Caco-2 (cell line): ENCODE measurements at regions not wholly inside any gene's neighbourhood (a gene's known extent, or its start where the extent isn't known, plus 50 kb on each side); places are given as distances from the start of the nearest gene placed in this dataset.

Experiments
- BruUV-seq: library from RNA; stranded (reverse); fragments of 400-500 nt; replicated peaks from 2 replicates; lab custom pipeline; 2021; lab: Mats Ljungman, UMichigan
- CTCF ChIA-PET: fragments of 300-600 bp; sonication (Branson Sonifier 250); formaldehyde crosslinking; loops from one replicate; lab custom pipeline; 2022; ENCODE audit warnings: antibody characterized with exemption; lab: Charles Lee
- POLR2A ChIA-PET: fragments of 300-600 bp; sonication (Branson Sonifier 250); formaldehyde crosslinking; loops from one replicate; lab custom pipeline; 2022; ENCODE audit warnings: antibody characterized with exemption; lab: Charles Lee
- DNase-seq, 2 experiments: peaks; one replicate each; pipeline versions ENCODE4 v3.0.0 to v3.0.0-alpha.2; 2020 to 2022
- H3K27me3 ChIP-seq: replicated peaks from 2 replicates; pipeline ENCODE4 v1.6.0; 2011; ENCODE audit warnings: low read length; ENCODE audit not compliant: control insufficient read depth, insufficient read depth
- H3K36me3 ChIP-seq: 2 replicates; pipeline ENCODE4 v1.5.1; 2011; ENCODE audit warnings: low read length; ENCODE audit not compliant: control insufficient read depth, insufficient read depth
- H3K4me1 ChIP-seq: fragments of 250-450 bp; sonication (Bioruptor Pico); 2 replicates; pipeline ENCODE4 v1.5.1; 2020; ENCODE audit warnings: mild to moderate bottlenecking
- H3K4me3 ChIP-seq: 2 replicates; pipeline ENCODE4 v1.5.1; 2011; ENCODE audit warnings: low read depth, mild to moderate bottlenecking, control low read depth, low read length
- H3K9me3 ChIP-seq: fragments of 250-450 bp; sonication (Bioruptor Pico); 2 replicates; pipeline ENCODE4 v1.5.1; 2020; ENCODE audit warnings: mild to moderate bottlenecking, moderate library complexity
- H3K27ac Mint-ChIP-seq: one replicate; pipeline ENCODE4 v1.8.0; 2022; ENCODE audit warnings: mixed read lengths; ENCODE audit not compliant: unreplicated experiment
- H3K27me3 Mint-ChIP-seq: one replicate; pipeline ENCODE4 v1.8.0; 2022; ENCODE audit warnings: mixed read lengths; ENCODE audit not compliant: insufficient read depth, unreplicated experiment
- H3K36me3 Mint-ChIP-seq: one replicate; pipeline ENCODE4 v1.8.0; 2022; ENCODE audit warnings: mild to moderate bottlenecking, mixed read lengths; ENCODE audit not compliant: insufficient read depth, unreplicated experiment
- H3K4me1 Mint-ChIP-seq: one replicate; pipeline ENCODE4 v1.8.0; 2022; ENCODE audit warnings: low read depth, mixed read lengths; ENCODE audit not compliant: unreplicated experiment
- H3K4me3 Mint-ChIP-seq: one replicate; pipeline ENCODE4 v1.8.0; 2022; ENCODE audit warnings: mild to moderate bottlenecking, moderate library complexity, mixed read lengths; ENCODE audit not compliant: unreplicated experiment
- H3K9me3 Mint-ChIP-seq: one replicate; pipeline ENCODE4 v1.8.0; 2022; ENCODE audit warnings: mixed read lengths; ENCODE audit not compliant: unreplicated experiment
- CTCF ChIP-seq, 2 experiments: fragments of 200-600 bp in 1 of 2; IDR thresholded peaks; 1 replicate in 1 of 2; 2 replicates in 1 of 2; pipeline versions ENCODE4 v1.5.1 to v1.8.0; 2011 to 2022; ENCODE audit warnings: antibody characterized with exemption in 1 of 2, control low read depth in 1 of 2, inconsistent platforms in 1 of 2, low read depth in 1 of 2, low read length in 1 of 2, mild to moderate bottlenecking in 1 of 2, moderate library complexity in 1 of 2; ENCODE audit not compliant: insufficient read depth in 1 of 2, severe bottlenecking in 1 of 2, unreplicated experiment in 1 of 2
- intact Hi-C: fragments of 100-400 bp; cut with micrococcal nuclease; formaldehyde crosslinking; loops from one replicate; pipeline ENCODE4 v1.10.0; 2022; ENCODE audit not compliant: unreplicated experiment

GRCh38 chr13:76641056-76641455 is 245.1 kb downstream of the KCTD12 start:
- Histone ChIP-seq H3K4me1 (no peaks in the 10 kb centered on the region), H3K4me3 (no peak overlapping the region), H3K36me3 (no peaks in the 10 kb centered on the region), H3K9me3 (no peaks in the 10 kb centered on the region), H3K27me3 (no peaks in the 10 kb centered on the region; the same call in 1 of the 2 replicates)
- Mint-ChIP-seq H3K36me3 (no peaks in the 10 kb centered on the region), H3K4me1 (no peaks in the 10 kb centered on the region), H3K27ac (no peak overlapping the region), H3K27me3 (peaks cover 6% of the 10 kb centered on the region), H3K9me3 (no peaks in the 10 kb centered on the region), H3K4me3 (no peak overlapping the region)
- POLR2A ChIA-PET, result no interaction called here
- no peak for DNase-seq
- TF ChIP-seq CTCF (IDR thresholded peaks at IDR 0.05; ENCODE audit: insufficient read depth in 1 of 2, low read depth in 1 of 2, low read length in 1 of 2, severe bottlenecking in 1 of 2, unreplicated experiment in 1 of 2), result no peak
- BruUV-seq, result no TSS peak
- CTCF ChIA-PET, result no interaction called here
- intact Hi-C loops, result no loop called here

GRCh38 chr13:76638882-76639281 is 247.3 kb downstream of the KCTD12 start:
- Mint-ChIP-seq H3K4me1 (no peaks in the 10 kb centered on the region), H3K36me3 (no peaks in the 10 kb centered on the region), H3K4me3 (no peak overlapping the region), H3K9me3 (no peaks in the 10 kb centered on the region), H3K27ac (no peak overlapping the region), H3K27me3 (peaks cover 13% of the 10 kb centered on the region)
- no peak overlapping the region for H3K4me3 ChIP-seq
- DNase-seq, result no peak
- CTCF ChIA-PET, result no interaction called here
- POLR2A ChIA-PET, result no interaction called here
- no peaks in the 10 kb centered on the region for H3K27me3 ChIP-seq
- no peaks in the 10 kb centered on the region for H3K9me3 ChIP-seq
- intact Hi-C loops, result loop anchor here (10.0 kb wide), 1 partner anchor 964 kb away; no protein-coding TSS in a partner anchor
- BruUV-seq, result no TSS peak
- TF ChIP-seq CTCF (IDR thresholded peaks at IDR 0.05; ENCODE audit: insufficient read depth in 1 of 2, low read depth in 1 of 2, low read length in 1 of 2, severe bottlenecking in 1 of 2, unreplicated experiment in 1 of 2), result no peak
- no peaks in the 10 kb centered on the region for H3K4me1 ChIP-seq
- H3K36me3 ChIP-seq, result no peaks in the 10 kb centered on the region

- ChIA-PET POLR2A (no interaction called here), CTCF (no interaction called here)
- Histone ChIP-seq H3K27me3 (no peaks in the 10 kb centered on the region), H3K36me3 (no peaks in the 10 kb centered on the region), H3K4me3 (no peak overlapping the region), H3K9me3 (no peaks in the 10 kb centered on the region), H3K4me1 (no peaks in the 10 kb centered on the region)
- no peak for DNase-seq
- H3K4me3 Mint-ChIP-seq, result no peak overlapping the region
- H3K4me1 Mint-ChIP-seq, result no peaks in the 10 kb centered on the region
- BruUV-seq, result no TSS peak
- no peak overlapping the region for H3K27ac Mint-ChIP-seq
- no peaks in the 10 kb centered on the region for H3K9me3 Mint-ChIP-seq
- intact Hi-C loops, result loop anchor here (10.0 kb wide), 1 partner anchor 963 kb away; no protein-coding TSS in a partner anchor
- H3K36me3 Mint-ChIP-seq, result no peaks in the 10 kb centered on the region
- H3K27me3 Mint-ChIP-seq, result peaks cover 15% of the 10 kb centered on the region
- no peak for TF ChIP-seq CTCF (IDR thresholded peaks at IDR 0.05; ENCODE audit: insufficient read depth in 1 of 2, low read depth in 1 of 2, low read length in 1 of 2, severe bottlenecking in 1 of 2, unreplicated experiment in 1 of 2)
These were observed 248.0 kb downstream of the KCTD12 start for GRCh38 chr13:76638181-76638580.
